ENCODE measurements at regions not wholly inside any gene's neighbourhood (a gene's known extent, or its start where the extent isn't known, plus 50 kb on each side); places are given as distances from the start of the nearest gene placed in this dataset.

- H3K4me3 ChIP-seq (replicated peaks in 1 of 2; ENCODE audit: low read depth in 2 of 2, low read length in 2 of 2) = no peak overlapping the region
- no peak for DNase-seq (ENCODE audit: low read depth in 2 of 2)
- no peak for TF ChIP-seq CTCF (IDR thresholded peaks at IDR 0.05; ENCODE audit: low read depth, low read length)
These were observed 392.4 kb upstream of the HS3ST5 start for GRCh38 chr6:114735025-114735735.

DNA sequence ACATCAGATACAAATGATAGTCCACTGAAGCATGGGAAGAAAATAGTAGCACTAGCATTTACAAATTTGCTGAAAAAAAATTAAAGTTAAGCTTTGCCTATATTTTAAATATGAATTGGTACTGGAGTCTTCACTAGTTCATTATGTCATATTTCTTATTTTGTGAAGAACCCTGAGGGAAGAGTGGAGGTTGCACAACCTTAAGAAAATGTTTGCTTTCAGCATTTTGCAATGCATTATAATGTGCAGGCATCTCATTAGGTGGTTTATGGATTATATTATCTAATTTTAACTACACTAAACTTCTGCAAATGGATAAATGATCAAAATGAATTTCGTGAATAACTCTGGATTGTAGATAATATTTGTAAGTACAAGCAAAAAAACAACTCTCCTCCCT is 390.8 kb upstream of the HS3ST5 start:
- no peak for TF ChIP-seq CTCF (IDR thresholded peaks at IDR 0.05; ENCODE audit: low read depth, low read length)
- no peak for DNase-seq (ENCODE audit: low read depth in 2 of 2)
- H3K4me3 ChIP-seq (replicated peaks in 1 of 2; ENCODE audit: low read depth in 2 of 2, low read length in 2 of 2) = no peak overlapping the region

DNA sequence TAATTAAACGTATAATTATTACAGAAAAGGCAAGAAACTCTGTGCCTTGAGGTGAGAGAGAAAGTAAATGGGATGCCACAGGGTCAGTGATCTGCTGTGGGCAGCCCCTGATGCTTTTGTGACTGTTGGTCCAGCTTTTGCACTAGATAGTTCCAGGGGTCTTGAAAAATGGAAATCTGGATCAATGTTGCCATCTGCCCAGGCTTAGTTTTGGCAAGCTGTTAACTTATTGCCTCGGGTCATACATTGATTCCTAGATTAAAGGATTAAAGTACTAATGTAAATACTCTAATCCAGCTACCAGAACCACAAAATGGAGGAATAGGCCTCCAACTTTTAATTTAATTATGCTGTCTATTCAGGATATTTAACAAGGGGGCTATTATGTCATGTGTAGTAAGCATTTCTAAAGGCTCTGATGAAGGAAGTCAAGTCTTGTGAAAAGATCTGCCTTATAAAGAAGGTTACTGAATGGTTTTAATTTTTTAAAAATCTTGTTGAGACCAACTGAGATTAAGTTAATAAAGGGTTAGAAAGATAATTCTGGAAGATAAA is 376.0 kb upstream of the HS3ST5 start:
- no peak overlapping the region for H3K4me3 ChIP-seq (replicated peaks in 1 of 2; ENCODE audit: low read depth in 2 of 2, low read length in 2 of 2)
- DNase-seq (ENCODE audit: low read depth in 2 of 2) = no peak
- TF ChIP-seq CTCF (IDR thresholded peaks at IDR 0.05; ENCODE audit: low read depth, low read length) = no peak

DNA sequence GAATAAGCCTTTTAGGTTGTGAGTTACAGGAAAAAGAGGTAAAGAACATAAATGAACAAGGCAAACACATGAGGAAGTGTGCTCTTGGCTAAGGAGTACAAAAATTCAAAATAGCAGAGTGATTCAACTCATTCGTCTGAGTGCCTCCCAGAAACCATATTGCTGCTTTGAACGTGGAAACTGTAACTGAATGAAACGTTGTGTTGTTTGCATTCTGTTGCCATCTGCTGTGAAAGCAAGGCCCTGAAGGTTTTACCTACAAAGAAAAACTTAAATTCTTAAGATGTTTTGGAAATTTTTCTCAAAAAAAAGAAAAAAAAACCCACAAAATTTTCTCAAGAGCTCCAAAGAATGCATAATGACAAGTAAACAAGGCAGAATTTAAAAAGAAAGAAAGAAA is 375.4 kb upstream of the HS3ST5 start:
- DNase-seq (ENCODE audit: low read depth in 2 of 2) = no peak
- no peak for TF ChIP-seq CTCF (IDR thresholded peaks at IDR 0.05; ENCODE audit: low read depth, low read length)
- H3K4me3 ChIP-seq (replicated peaks in 1 of 2; ENCODE audit: low read depth in 2 of 2, low read length in 2 of 2) = no peak overlapping the region

- no peak for DNase-seq (ENCODE audit: low read depth in 2 of 2)
- H3K4me3 ChIP-seq (replicated peaks in 1 of 2; ENCODE audit: low read depth in 2 of 2, low read length in 2 of 2) = no peak overlapping the region
- no peak for TF ChIP-seq CTCF (IDR thresholded peaks at IDR 0.05; ENCODE audit: low read depth, low read length)
These were observed 372.1 kb upstream of the HS3ST5 start for GRCh38 chr6:114714836-114715507.

DNA sequence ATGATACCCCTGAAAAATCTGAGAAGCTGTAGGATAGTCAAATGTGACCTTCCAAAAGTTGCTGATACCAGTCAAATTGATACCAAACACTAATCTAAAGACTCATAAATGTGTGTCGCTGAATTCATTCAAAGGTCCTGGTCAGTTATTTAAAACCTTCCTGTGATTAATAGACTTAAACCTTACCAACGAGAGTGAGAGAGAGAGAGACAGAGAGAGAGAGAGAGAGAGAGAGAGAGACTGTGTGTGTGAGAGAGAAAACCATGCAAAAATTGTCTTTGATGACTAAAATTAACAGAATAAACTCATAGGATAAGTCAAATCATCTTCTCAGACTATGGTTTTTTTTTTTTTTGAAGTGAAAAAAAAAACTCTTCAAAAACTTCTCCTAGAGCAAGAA is 370.9 kb upstream of the HS3ST5 start:
- DNase-seq (ENCODE audit: low read depth in 2 of 2) = no peak
- TF ChIP-seq CTCF (IDR thresholded peaks at IDR 0.05; ENCODE audit: low read depth, low read length) = no peak
- H3K4me3 ChIP-seq (replicated peaks in 1 of 2; ENCODE audit: low read depth in 2 of 2, low read length in 2 of 2) = no peak overlapping the region

All from cardiac fibroblast (primary cell).